BE2C (cell line): ENCODE measurements at regions not wholly inside any gene's neighbourhood (a gene's known extent, or its start where the extent isn't known, plus 50 kb on each side); places are given as distances from the start of the nearest gene placed in this dataset.
A peak's percentile ranks its signal among the peaks of the same experiment; 100 is the strongest.

Source experiments
- DNase-seq: peaks from one replicate; pipeline ENCODE4 v3.0.0-alpha.2; 2020
- H3K27me3 ChIP-seq: fragments of 250-450 bp; sonication (Bioruptor Pico); 2 replicates; pipeline ENCODE4 v1.5.1; 2020; ENCODE audit warnings: mild to moderate bottlenecking
- H3K36me3 ChIP-seq: fragments of 250-450 bp; sonication (Bioruptor Pico); 2 replicates; pipeline ENCODE4 v1.5.1; 2020; ENCODE audit warnings: mild to moderate bottlenecking
- H3K4me1 ChIP-seq: fragments of 250-450 bp; sonication (Bioruptor Pico); 2 replicates; pipeline ENCODE4 v1.5.1; 2020
- H3K4me3 ChIP-seq: 2 replicates; pipeline ENCODE4 v1.5.1; 2011; ENCODE audit warnings: low read depth, low read length
- H3K9me3 ChIP-seq: fragments of 250-450 bp; sonication (Bioruptor Pico); 2 replicates; pipeline ENCODE4 v1.5.1; 2020
- CTCF ChIP-seq: IDR thresholded peaks from 2 replicates; pipeline ENCODE4 v1.5.1; 2012; ENCODE audit warnings: mild to moderate bottlenecking, low read depth, low read length

- Histone ChIP-seq H3K9me3 (no peaks in the 10 kb centered on the region), H3K27me3 (no peaks in the 10 kb centered on the region)
- DNase-seq = peak; percentile 28
Observed at GRCh38 chr9:111158363-111158762, 120.1 kb upstream of the LPAR1 start.

DNA sequence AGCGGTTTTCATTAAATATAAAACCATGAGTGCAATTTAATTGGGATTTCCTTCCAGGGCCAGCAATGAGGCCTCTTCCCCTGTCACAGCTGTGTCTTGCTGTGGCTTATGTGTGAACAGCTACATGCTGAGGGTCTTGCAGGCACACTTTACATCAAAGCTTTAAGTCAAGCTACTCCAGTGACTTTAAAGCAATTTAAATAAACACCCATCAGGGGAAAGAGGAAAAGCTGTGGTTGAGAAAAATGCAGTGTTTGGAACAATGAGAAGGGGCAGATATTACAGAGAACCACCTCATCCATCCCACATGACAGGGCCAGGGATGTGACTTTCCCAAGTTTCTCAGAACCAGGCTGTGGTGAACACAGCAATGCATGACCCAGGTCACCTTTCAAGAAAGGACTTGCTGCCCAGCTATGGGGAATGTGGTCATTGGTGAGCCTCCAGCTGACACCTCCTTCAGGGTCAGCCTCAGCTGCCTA is 115.9 kb upstream of the LPAR1 start:
- Histone ChIP-seq H3K27me3 (no peaks in the 10 kb centered on the region), H3K4me1 (no peaks in the 10 kb centered on the region; the same call in 1 of the 2 replicates), H3K4me3 (no peak overlapping the region), H3K9me3 (no peaks in the 10 kb centered on the region), H3K36me3 (no peaks in the 10 kb centered on the region)
- DNase-seq = no peak
- TF ChIP-seq CTCF = no peak

More at GRCh38 chr9:111158363-111158762, 120.1 kb upstream of the LPAR1 start:
- no peaks in the 10 kb centered on the region for H3K36me3 ChIP-seq
- H3K4me3 ChIP-seq = no peak overlapping the region
- no peaks in the 10 kb centered on the region; the same call in 1 of the 2 replicates for H3K4me1 ChIP-seq
- no peak for TF ChIP-seq CTCF

DNA sequence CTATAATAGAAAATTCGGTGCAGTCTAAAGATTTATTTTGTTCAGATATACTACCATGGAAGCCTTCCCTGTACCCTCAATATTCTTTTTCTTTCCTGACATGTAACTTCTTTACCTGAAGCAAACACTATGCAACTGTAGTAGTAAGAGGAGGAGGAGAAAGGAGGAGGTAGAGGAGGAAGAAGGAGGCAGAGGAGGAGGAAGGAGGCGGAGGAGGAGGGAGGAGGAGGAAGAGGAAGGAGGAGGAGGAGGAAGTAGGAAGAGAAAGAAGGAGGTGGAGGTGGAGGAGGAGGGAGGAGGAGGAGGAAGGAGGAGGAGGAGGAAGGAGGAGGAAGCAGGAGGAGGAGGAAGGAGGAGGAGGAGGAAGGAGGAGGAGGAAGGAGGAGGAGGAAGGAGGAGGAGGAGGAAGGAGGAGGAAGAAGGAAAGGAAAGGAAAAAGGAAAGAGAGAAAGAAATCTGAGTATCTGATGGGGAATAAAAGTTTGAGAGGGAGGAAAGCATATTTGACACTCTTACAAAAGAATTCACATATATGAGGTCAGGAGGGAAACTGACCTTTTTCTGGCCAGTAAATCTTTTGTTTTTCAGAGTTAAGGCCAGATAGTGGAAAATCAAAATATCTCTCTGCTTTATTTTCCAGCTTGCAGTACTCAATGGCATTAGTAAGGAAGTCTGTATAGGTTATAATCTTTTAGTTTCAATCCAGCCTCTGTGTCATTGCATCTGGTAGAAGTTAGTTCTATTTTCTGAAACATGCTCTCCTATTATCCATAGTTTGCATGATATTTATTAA is 114.5 kb upstream of the LPAR1 start:
- Histone ChIP-seq H3K4me1 (peaks cover 7% of the 10 kb centered on the region), H3K36me3 (no peaks in the 10 kb centered on the region), H3K4me3 (no peak overlapping the region), H3K27me3 (no peaks in the 10 kb centered on the region), H3K9me3 (no peaks in the 10 kb centered on the region)
- TF ChIP-seq CTCF = no peak
- no peak for DNase-seq

DNA sequence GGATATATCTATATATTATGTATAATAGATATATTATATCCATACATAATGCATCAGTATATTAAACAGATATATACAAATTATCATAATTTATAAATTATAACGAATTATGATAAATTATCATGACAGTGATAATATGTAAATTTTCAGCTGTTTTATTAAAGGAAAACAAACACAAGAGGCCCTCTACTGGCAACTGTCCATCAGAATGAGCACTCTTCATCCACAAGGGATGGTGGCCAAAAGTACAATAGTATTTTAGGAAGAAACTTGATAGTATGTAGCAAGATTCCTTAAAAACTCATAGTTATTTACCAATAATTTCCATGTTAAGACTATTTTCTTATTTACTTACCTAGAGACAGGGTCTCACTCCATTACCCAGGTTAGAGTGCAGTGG is 113.3 kb upstream of the LPAR1 start:
- no peak for DNase-seq

GRCh38 chr9:111150181-111150580 is 111.9 kb upstream of the LPAR1 start:
- TF ChIP-seq CTCF = no peak
- H3K4me3 ChIP-seq = no peak overlapping the region
- no peaks in the 10 kb centered on the region for H3K27me3 ChIP-seq
- no peak for DNase-seq
- H3K9me3 ChIP-seq = no peaks in the 10 kb centered on the region
- H3K36me3 ChIP-seq = no peaks in the 10 kb centered on the region
- H3K4me1 ChIP-seq = peaks cover 14% of the 10 kb centered on the region

More for the DNA sequence above, 113.3 kb upstream of the LPAR1 start:
- Histone ChIP-seq H3K4me3 (no peak overlapping the region), H3K9me3 (no peaks in the 10 kb centered on the region), H3K36me3 (no peaks in the 10 kb centered on the region), H3K27me3 (no peaks in the 10 kb centered on the region), H3K4me1 (peaks cover 13% of the 10 kb centered on the region)
- peak; percentile 37 for TF ChIP-seq CTCF
